ENCODE measurements at regions not wholly inside any gene's neighbourhood (a gene's known extent, or its start where the extent isn't known, plus 50 kb on each side); places are given as distances from the start of the nearest gene placed in this dataset.
"Not testable (repeated sequence)": the region's sequence is repeated elsewhere in the genome, so short reads cannot be mapped to it uniquely, and the experiment has no call there.

- no peak for DNase-seq (ENCODE audit: low spot score)
Observed at GRCh38 chr15:62320259-62320658, 155.2 kb upstream of the C2CD4B start.

- no peak for DNase-seq (ENCODE audit: low spot score)
Observed at GRCh38 chr15:62323353-62323890, 158.3 kb upstream of the C2CD4B start.

GRCh38 chr15:62324382-62324781, 159.3 kb upstream of the C2CD4B start:
- DNase-seq (ENCODE audit: low spot score): no peak

- DNase-seq (ENCODE audit: low spot score): no peak
Observed at GRCh38 chr15:62325597-62325996, 160.5 kb upstream of the C2CD4B start.

- DNase-seq (ENCODE audit: low spot score): no peak
Observed at GRCh38 chr15:62326460-62327011, 161.5 kb upstream of the C2CD4B start.

GRCh38 chr15:62327406-62327805, 162.3 kb upstream of the C2CD4B start:
- no peak for DNase-seq (ENCODE audit: low spot score)

- DNase-seq (ENCODE audit: low spot score): not testable (repeated sequence)
Observed at GRCh38 chr15:62332472-62332871, 167.4 kb upstream of the C2CD4B start.

GRCh38 chr15:62334536-62334935, 169.5 kb upstream of the C2CD4B start:
- DNase-seq (ENCODE audit: low spot score): no peak

GRCh38 chr15:62337934-62338333, 172.8 kb upstream of the C2CD4B start:
- no peak for DNase-seq (ENCODE audit: low spot score)

- DNase-seq (ENCODE audit: low spot score): no peak
Observed at GRCh38 chr15:62338497-62338896, 173.4 kb upstream of the C2CD4B start.

GRCh38 chr15:62342959-62343358, 177.9 kb upstream of the C2CD4B start:
- no peak for DNase-seq (ENCODE audit: low spot score)

- no peak for DNase-seq (ENCODE audit: low spot score)
Observed at GRCh38 chr15:62343397-62343796, 178.3 kb upstream of the C2CD4B start.

- DNase-seq (ENCODE audit: low spot score): peak; percentile 3
Observed at GRCh38 chr15:62344806-62345539, 179.9 kb upstream of the C2CD4B start.

GRCh38 chr15:62346168-62346567, 181.1 kb upstream of the C2CD4B start:
- no peak for DNase-seq (ENCODE audit: low spot score)

- DNase-seq (ENCODE audit: low spot score): no peak
Observed at GRCh38 chr15:62348118-62348517, 183.0 kb upstream of the C2CD4B start.

- no peak for DNase-seq (ENCODE audit: low spot score)
Observed at GRCh38 chr15:62348623-62349022, 183.5 kb upstream of the C2CD4B start.

GRCh38 chr15:62352817-62353216, 187.7 kb upstream of the C2CD4B start:
- no peak for DNase-seq (ENCODE audit: low spot score)

- DNase-seq (ENCODE audit: low spot score): no peak
Observed at GRCh38 chr15:62357431-62357830, 192.3 kb upstream of the C2CD4B start.

GRCh38 chr15:62359416-62359815, 194.3 kb upstream of the C2CD4B start:
- DNase-seq (ENCODE audit: low spot score): no peak

- DNase-seq (ENCODE audit: low spot score): no peak
Observed at GRCh38 chr15:62360332-62361097, 195.4 kb upstream of the C2CD4B start.

GRCh38 chr15:62362144-62362543, 197.1 kb upstream of the C2CD4B start:
- DNase-seq (ENCODE audit: low spot score): no peak

GRCh38 chr15:62362608-62363007, 197.5 kb upstream of the C2CD4B start:
- DNase-seq (ENCODE audit: low spot score): no peak

- no peak for DNase-seq (ENCODE audit: low spot score)
Observed at GRCh38 chr15:62363913-62364312, 198.8 kb upstream of the C2CD4B start.

Data from COLO829 (cell line).